NT2/D1 (cell line): ENCODE measurements at regions not wholly inside any gene's neighbourhood (a gene's known extent, or its start where the extent isn't known, plus 50 kb on each side); places are given as distances from the start of the nearest gene placed in this dataset.

Source experiments
- YY1 ChIP-seq: IDR thresholded peaks from 2 replicates; pipeline ENCODE4 v1.6.1; 2011; ENCODE audit not compliant: insufficient read length, insufficient read depth
- ZNF274 ChIP-seq: IDR thresholded peaks from 2 replicates; pipeline ENCODE4 v1.6.1; 2011; ENCODE audit warnings: mild to moderate bottlenecking, low read depth, low read length

- no peak for TF ChIP-seq ZNF274
- no peak for TF ChIP-seq YY1
These were observed 283.6 kb upstream of the KLF6 start for GRCh38 chr10:4068629-4069028.
